Skeletal muscle satellite cell (primary cell): ENCODE measurements at regions not wholly inside any gene's neighbourhood (a gene's known extent, or its start where the extent isn't known, plus 50 kb on each side); places are given as distances from the start of the nearest gene placed in this dataset.

Source experiments
- H3K27me3 ChIP-seq: 2 replicates; pipeline ENCODE4 v1.7.0; 2013; ENCODE audit warnings: low read length; ENCODE audit not compliant: control insufficient read depth, insufficient read depth
- H3K36me3 ChIP-seq: 2 replicates; pipeline ENCODE4 v1.7.0; 2013; ENCODE audit warnings: mild to moderate bottlenecking, control low read depth, low read length; ENCODE audit not compliant: insufficient read depth
- H3K4me1 ChIP-seq: 2 replicates; pipeline ENCODE4 v1.7.0; 2013; ENCODE audit warnings: low read length; ENCODE audit not compliant: control insufficient read depth, insufficient read depth
- H3K4me2 ChIP-seq: 2 replicates; pipeline ENCODE4 v1.7.0; 2013; ENCODE audit warnings: mild to moderate bottlenecking, low read length
- H3K4me3 ChIP-seq: 2 replicates; pipeline ENCODE4 v1.7.0; 2013; ENCODE audit warnings: low read length
- H3K9ac ChIP-seq: 2 replicates; pipeline ENCODE4 v1.7.0; 2013; ENCODE audit warnings: mild to moderate bottlenecking, low read depth, low read length, moderate library complexity
- H3K9me3 ChIP-seq: replicated peaks from 2 replicates; pipeline ENCODE4 v1.7.0; 2013; ENCODE audit warnings: mild to moderate bottlenecking, control low read depth, low read length

GRCh38 chr4:148773313-148773712 is 331.1 kb upstream of the NR3C2 start:
- H3K4me2 ChIP-seq: no peak overlapping the region
- no peaks in the 10 kb centered on the region for H3K4me1 ChIP-seq
- H3K27me3 ChIP-seq: no peaks in the 10 kb centered on the region
- no peak overlapping the region for H3K9ac ChIP-seq
- no peaks in the 10 kb centered on the region for H3K9me3 ChIP-seq
- no peak overlapping the region for H3K4me3 ChIP-seq
- H3K36me3 ChIP-seq: no peaks in the 10 kb centered on the region

- no peaks in the 10 kb centered on the region for H3K4me1 ChIP-seq
- no peak overlapping the region for H3K4me2 ChIP-seq
- H3K4me3 ChIP-seq: no peak overlapping the region
- H3K27me3 ChIP-seq: no peaks in the 10 kb centered on the region
- no peak overlapping the region for H3K9ac ChIP-seq
- H3K9me3 ChIP-seq: no peaks in the 10 kb centered on the region
- H3K36me3 ChIP-seq: no peaks in the 10 kb centered on the region
Measured at GRCh38 chr4:148770848-148771247, 328.6 kb upstream of the NR3C2 start.

GRCh38 chr4:148770377-148770776 is 328.2 kb upstream of the NR3C2 start:
- Histone ChIP-seq H3K4me3 (no peak overlapping the region), H3K4me2 (no peak overlapping the region), H3K9ac (no peak overlapping the region), H3K27me3 (no peaks in the 10 kb centered on the region), H3K36me3 (no peaks in the 10 kb centered on the region), H3K4me1 (no peaks in the 10 kb centered on the region), H3K9me3 (no peaks in the 10 kb centered on the region)

- Histone ChIP-seq H3K27me3 (no peaks in the 10 kb centered on the region), H3K4me2 (no peak overlapping the region), H3K9me3 (no peaks in the 10 kb centered on the region), H3K4me3 (no peak overlapping the region), H3K36me3 (no peaks in the 10 kb centered on the region), H3K4me1 (no peaks in the 10 kb centered on the region), H3K9ac (no peak overlapping the region)
Measured at GRCh38 chr4:148764720-148765119, 322.5 kb upstream of the NR3C2 start.

GRCh38 chr4:148757171-148757570 is 315.0 kb upstream of the NR3C2 start:
- Histone ChIP-seq H3K4me1 (no peaks in the 10 kb centered on the region), H3K27me3 (no peaks in the 10 kb centered on the region), H3K9ac (no peak overlapping the region), H3K9me3 (no peaks in the 10 kb centered on the region), H3K4me3 (no peak overlapping the region), H3K36me3 (no peaks in the 10 kb centered on the region), H3K4me2 (no peak overlapping the region)

- no peaks in the 10 kb centered on the region for H3K4me1 ChIP-seq
- no peak overlapping the region for H3K4me2 ChIP-seq
- H3K36me3 ChIP-seq: no peaks in the 10 kb centered on the region
- H3K4me3 ChIP-seq: no peak overlapping the region
- no peaks in the 10 kb centered on the region for H3K27me3 ChIP-seq
- no peak overlapping the region for H3K9ac ChIP-seq
- H3K9me3 ChIP-seq: no peaks in the 10 kb centered on the region
Measured at GRCh38 chr4:148749403-148749802, 307.2 kb upstream of the NR3C2 start.

GRCh38 chr4:148747721-148748268 is 305.6 kb upstream of the NR3C2 start:
- H3K4me2 ChIP-seq: no peak overlapping the region
- H3K9ac ChIP-seq: no peak overlapping the region
- H3K4me3 ChIP-seq: no peak overlapping the region
- no peaks in the 10 kb centered on the region for H3K27me3 ChIP-seq
- no peaks in the 10 kb centered on the region for H3K4me1 ChIP-seq
- H3K36me3 ChIP-seq: no peaks in the 10 kb centered on the region
- H3K9me3 ChIP-seq: no peaks in the 10 kb centered on the region

- Histone ChIP-seq H3K4me3 (no peak overlapping the region), H3K9ac (no peak overlapping the region), H3K4me2 (no peak overlapping the region), H3K4me1 (no peaks in the 10 kb centered on the region), H3K36me3 (no peaks in the 10 kb centered on the region), H3K9me3 (no peaks in the 10 kb centered on the region), H3K27me3 (no peaks in the 10 kb centered on the region)
Measured at GRCh38 chr4:148740701-148741100, 298.5 kb upstream of the NR3C2 start.

GRCh38 chr4:148737061-148737770 is 295.0 kb upstream of the NR3C2 start:
- Histone ChIP-seq H3K4me3 (no peak overlapping the region), H3K9ac (no peak overlapping the region)

GRCh38 chr4:148735432-148736155 is 293.4 kb upstream of the NR3C2 start:
- Histone ChIP-seq H3K4me1 (no peaks in the 10 kb centered on the region), H3K9ac (no peak overlapping the region), H3K36me3 (no peaks in the 10 kb centered on the region)

More at GRCh38 chr4:148737061-148737770, 295.0 kb upstream of the NR3C2 start:
- Histone ChIP-seq H3K9me3 (no peaks in the 10 kb centered on the region), H3K36me3 (no peaks in the 10 kb centered on the region), H3K4me1 (no peaks in the 10 kb centered on the region), H3K27me3 (no peaks in the 10 kb centered on the region), H3K4me2 (no peak overlapping the region)

GRCh38 chr4:148730766-148731165 is 288.6 kb upstream of the NR3C2 start:
- Histone ChIP-seq H3K4me2 (no peak overlapping the region), H3K9me3 (no peaks in the 10 kb centered on the region), H3K9ac (no peak overlapping the region), H3K4me1 (no peaks in the 10 kb centered on the region), H3K4me3 (no peak overlapping the region), H3K27me3 (no peaks in the 10 kb centered on the region), H3K36me3 (no peaks in the 10 kb centered on the region)

More at GRCh38 chr4:148735432-148736155, 293.4 kb upstream of the NR3C2 start:
- no peaks in the 10 kb centered on the region for H3K27me3 ChIP-seq
- H3K9me3 ChIP-seq: no peaks in the 10 kb centered on the region
- H3K4me3 ChIP-seq: no peak overlapping the region
- no peak overlapping the region for H3K4me2 ChIP-seq
